ENCODE measurements at regions not wholly inside any gene's neighbourhood (a gene's known extent, or its start where the extent isn't known, plus 50 kb on each side); places are given as distances from the start of the nearest gene placed in this dataset.

DNA sequence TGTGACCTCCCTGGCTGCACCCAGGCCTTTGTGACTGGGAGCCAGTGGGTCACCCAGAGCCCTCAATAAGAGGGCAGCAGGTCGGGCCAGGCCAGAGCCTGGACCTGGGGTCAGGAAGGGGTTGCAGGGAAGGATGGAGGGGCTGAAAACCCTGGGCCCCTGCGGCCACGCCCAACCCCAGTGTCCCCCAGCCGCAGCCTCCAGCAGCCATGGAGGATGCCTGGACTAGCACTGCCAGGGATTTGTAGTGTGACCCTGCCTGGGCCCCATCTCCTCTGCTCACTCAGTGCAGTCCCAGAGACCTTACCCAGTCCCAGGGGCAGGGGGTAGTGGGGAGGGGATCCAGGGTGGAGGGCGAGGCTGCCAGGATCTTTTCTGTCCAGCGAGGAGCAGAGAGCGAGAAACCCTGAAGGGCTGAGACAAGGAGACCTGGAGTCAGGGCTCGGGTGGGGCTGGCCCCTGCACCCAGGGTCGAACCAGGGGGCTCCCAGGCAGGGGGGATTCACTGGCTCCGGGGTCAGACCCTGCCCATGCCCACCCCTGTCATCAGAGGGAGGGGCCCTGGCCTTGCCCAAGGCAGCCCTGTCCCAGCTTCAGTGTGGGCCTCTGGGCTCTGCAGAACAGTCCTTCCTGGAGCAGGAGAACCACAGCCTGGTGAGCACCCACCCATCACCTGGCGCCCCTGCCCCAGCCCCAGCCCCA, 187.5 kb downstream of the IGLL1 start:
- Histone ChIP-seq H3K23ac (ENCODE audit: insufficient read length, low read depth, low read length) (no peak overlapping the region), H2AFZ (ENCODE audit: low read length) (no peak overlapping the region), H3K4ac (ENCODE audit: low read depth, low read length) (no peak overlapping the region), H3K14ac (ENCODE audit: insufficient read depth, low read length) (no peak overlapping the region), H3K56ac (ENCODE audit: insufficient read length, low read depth, low read length) (no peak overlapping the region), H3K79me2 (ENCODE audit: insufficient read depth, low read length) (no peaks in the 10 kb centered on the region), H2BK5ac (ENCODE audit: insufficient read length, low read length) (no peak overlapping the region), H3K27ac (ENCODE audit: insufficient read length, low read depth, low read length) (no peak overlapping the region), H3K4me2 (ENCODE audit: insufficient read depth, insufficient read length, low read length) (no peak overlapping the region), H4K5ac (ENCODE audit: insufficient read length, low read depth, low read length) (no peak overlapping the region), H4K20me1 (ENCODE audit: control insufficient read depth, insufficient read depth, insufficient read length) (no peaks in the 10 kb centered on the region), H4K8ac (replicated peaks; ENCODE audit: insufficient read length, low read depth, low read length) (no peak overlapping the region), H2BK120ac (ENCODE audit: low read depth, low read length, poor library complexity, severe bottlenecking) (no peak overlapping the region), H2BK15ac (ENCODE audit: low read depth, low read length) (no peak overlapping the region), H3K79me1 (ENCODE audit: insufficient read depth, low read depth, low read length, poor library complexity, severe bottlenecking) (no peaks in the 10 kb centered on the region), H3K9ac (ENCODE audit: extremely low read depth, insufficient read length, low read length) (no peak overlapping the region), H3K9me3 (ENCODE audit: control insufficient read depth, low read depth, low read length) (no peaks in the 10 kb centered on the region), H3K18ac (ENCODE audit: insufficient read length, low read depth, low read length) (no peak overlapping the region), H3K23me2 (ENCODE audit: insufficient read length, low read depth, low read length, poor library complexity, severe bottlenecking) (no peaks in the 10 kb centered on the region), H4K91ac (ENCODE audit: insufficient read length, low read depth, low read length) (no peak overlapping the region), H3T11ph (ENCODE audit: low read length) (no peak overlapping the region), H3K4me1 (ENCODE audit: insufficient read depth, low read length) (no peaks in the 10 kb centered on the region), H2BK20ac (ENCODE audit: low read depth, low read length, poor library complexity, severe bottlenecking) (no peak overlapping the region), H2BK12ac (ENCODE audit: insufficient read length, low read depth, low read length) (no peak overlapping the region), H2AK5ac (ENCODE audit: insufficient read length, low read length) (no peak overlapping the region), H3K27me3 (ENCODE audit: insufficient read depth, low read length) (no peaks in the 10 kb centered on the region)
- WGBS (ENCODE audit: extremely low coverage, insufficient read length, low lambda C conversion rate) = no CpG with 5 or more reads among the region's 11 CpGs
- Mint-ChIP-seq H3K27me3 (ENCODE audit: low read depth) (peaks cover 27% of the 10 kb centered on the region), H3K9me3 (no peaks in the 10 kb centered on the region), H3K4me3 (no peak overlapping the region), H3K27ac (no peak overlapping the region), H3K36me3 (ENCODE audit: insufficient read depth in 1 of 3, low read depth in 3 of 3) (no peaks in the 10 kb centered on the region), H3K4me1 (peaks cover 0 to 3% of the 10 kb centered on the region in 2 experiments; a peak in 2 of 4 replicates)
- no peak for DNase-seq
- TF ChIP-seq, protein P1, sequence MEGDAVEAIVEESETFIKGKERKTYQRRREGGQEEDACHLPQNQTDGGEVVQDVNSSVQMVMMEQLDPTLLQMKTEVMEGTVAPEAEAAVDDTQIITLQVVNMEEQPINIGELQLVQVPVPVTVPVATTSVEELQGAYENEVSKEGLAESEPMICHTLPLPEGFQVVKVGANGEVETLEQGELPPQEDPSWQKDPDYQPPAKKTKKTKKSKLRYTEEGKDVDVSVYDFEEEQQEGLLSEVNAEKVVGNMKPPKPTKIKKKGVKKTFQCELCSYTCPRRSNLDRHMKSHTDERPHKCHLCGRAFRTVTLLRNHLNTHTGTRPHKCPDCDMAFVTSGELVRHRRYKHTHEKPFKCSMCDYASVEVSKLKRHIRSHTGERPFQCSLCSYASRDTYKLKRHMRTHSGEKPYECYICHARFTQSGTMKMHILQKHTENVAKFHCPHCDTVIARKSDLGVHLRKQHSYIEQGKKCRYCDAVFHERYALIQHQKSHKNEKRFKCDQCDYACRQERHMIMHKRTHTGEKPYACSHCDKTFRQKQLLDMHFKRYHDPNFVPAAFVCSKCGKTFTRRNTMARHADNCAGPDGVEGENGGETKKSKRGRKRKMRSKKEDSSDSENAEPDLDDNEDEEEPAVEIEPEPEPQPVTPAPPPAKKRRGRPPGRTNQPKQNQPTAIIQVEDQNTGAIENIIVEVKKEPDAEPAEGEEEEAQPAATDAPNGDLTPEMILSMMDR (conservative IDR thresholded peaks at IDR 0.05) = no peak

Measured in H9 (cell line).